MCF 10A (cell line): ENCODE measurements at regions not wholly inside any gene's neighbourhood (a gene's known extent, or its start where the extent isn't known, plus 50 kb on each side); places are given as distances from the start of the nearest gene placed in this dataset.
A peak's percentile ranks its signal among the peaks of the same experiment; 100 is the strongest.

Source experiments
- BruUV-seq: library from RNA; stranded (reverse); fragments of 400-500 nt; replicated peaks from 2 replicates; lab custom pipeline; 2021; lab: Mats Ljungman, UMichigan
- CTCF ChIA-PET: fragments of 300-600 bp; sonication (Branson Sonifier 250); formaldehyde crosslinking; extraction: SDS; loops from one replicate; lab custom pipeline; 2021; ENCODE audit warnings: antibody characterized with exemption, inconsistent platforms; lab: Yijun Ruan, JAX
- POLR2A ChIA-PET: fragments of 300-600, 350-650 bp; sonication (Branson Sonifier 250); formaldehyde crosslinking; extraction: SDS; loops from one replicate; lab custom pipeline; 2020; ENCODE audit warnings: antibody characterized with exemption, inconsistent platforms; lab: Yijun Ruan, JAX
- DNase-seq: peaks from one replicate; pipeline ENCODE4 v3.0.0-alpha.2; 2018; ENCODE audit not compliant: unreplicated experiment
- H3K27ac Mint-ChIP-seq: one replicate; pipeline ENCODE4 v1.8.0; 2022; ENCODE audit warnings: mild to moderate bottlenecking, low read depth, mixed read lengths; ENCODE audit not compliant: unreplicated experiment
- H3K27me3 Mint-ChIP-seq: one replicate; pipeline ENCODE4 v1.8.0; 2022; ENCODE audit warnings: mixed read lengths; ENCODE audit not compliant: insufficient read depth, unreplicated experiment
- H3K36me3 Mint-ChIP-seq: one replicate; pipeline ENCODE4 v1.8.0; 2022; ENCODE audit warnings: mild to moderate bottlenecking, moderate library complexity, mixed read lengths; ENCODE audit not compliant: insufficient read depth, unreplicated experiment
- H3K4me1 Mint-ChIP-seq: one replicate; pipeline ENCODE4 v1.8.0; 2022; ENCODE audit warnings: mixed read lengths; ENCODE audit not compliant: insufficient read depth, unreplicated experiment
- H3K4me3 Mint-ChIP-seq: one replicate; pipeline ENCODE4 v1.8.0; 2022; ENCODE audit warnings: mild to moderate bottlenecking, moderate library complexity, mixed read lengths; ENCODE audit not compliant: unreplicated experiment
- H3K9me3 Mint-ChIP-seq: one replicate; pipeline ENCODE4 v1.8.0; 2022; ENCODE audit warnings: mixed read lengths; ENCODE audit not compliant: unreplicated experiment
- CTCF ChIP-seq: fragments of 200-600 bp; IDR thresholded peaks from one replicate; pipeline ENCODE4 v1.8.0; 2022; ENCODE audit warnings: antibody characterized with exemption, mild to moderate bottlenecking; ENCODE audit not compliant: unreplicated experiment
- intact Hi-C: fragments of 100-400 bp; cut with micrococcal nuclease; formaldehyde crosslinking; loops from 2 replicates; pipeline ENCODE4 v1.14.1; 2022

GRCh38 chr6:6503191-6503590 is 85.3 kb upstream of the LY86 start:
- Mint-ChIP-seq H3K36me3 (no peaks in the 10 kb centered on the region), H3K4me1 (no peaks in the 10 kb centered on the region), H3K27ac (no peak overlapping the region), H3K9me3 (peaks cover 8% of the 10 kb centered on the region), H3K27me3 (no peaks in the 10 kb centered on the region), H3K4me3 (no peak overlapping the region)
- POLR2A ChIA-PET = interaction anchor here (0.6 kb wide), 1 partner anchor 64 kb away, joined by 5 read pairs; no protein-coding TSS in a partner anchor
- CTCF ChIA-PET = interaction anchor here (0.6 to 0.7 kb wide), 2 partner anchors 8 to 260 kb away, joined by 4 to 5 read pairs; no protein-coding TSS in a partner anchor
- intact Hi-C loops = no loop called here
- no TSS peak for BruUV-seq
- DNase-seq = no peak
- no peak for TF ChIP-seq CTCF

- peak; percentile 11 for TF ChIP-seq CTCF
- no TSS peak for BruUV-seq
- Mint-ChIP-seq H3K4me1 (no peaks in the 10 kb centered on the region), H3K27me3 (no peaks in the 10 kb centered on the region), H3K9me3 (peaks cover 16% of the 10 kb centered on the region), H3K4me3 (no peak overlapping the region), H3K36me3 (no peaks in the 10 kb centered on the region), H3K27ac (no peak overlapping the region)
- ChIA-PET CTCF (no interaction called here), POLR2A (interaction anchor here (0.6 kb wide), 1 partner anchor 48 kb away, joined by 5 read pairs; no protein-coding TSS in a partner anchor)
- DNase-seq = peak; percentile 8
- intact Hi-C loops = no loop called here
These were observed 83.4 kb upstream of the LY86 start for GRCh38 chr6:6505111-6505510.

DNA sequence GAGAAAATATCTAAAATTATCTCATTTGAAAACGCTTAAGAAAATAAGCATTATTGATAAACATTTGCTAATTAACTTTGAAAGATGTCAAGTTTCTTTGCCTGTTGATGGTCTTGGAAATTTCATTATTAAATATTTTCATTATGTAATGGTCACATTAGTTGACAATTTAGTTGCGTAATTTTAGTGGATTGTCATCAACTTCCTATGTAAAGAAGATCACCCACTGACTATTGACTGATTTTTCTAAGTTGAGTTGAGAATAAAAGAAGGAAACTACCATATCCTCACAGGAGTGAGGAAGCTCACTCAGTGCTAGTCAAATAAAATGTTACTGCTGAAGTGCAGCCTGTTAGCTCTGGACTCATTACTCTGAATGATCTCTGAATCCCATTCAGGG is 79.9 kb upstream of the LY86 start:
- no TSS peak for BruUV-seq
- H3K9me3 Mint-ChIP-seq = peaks cover 16% of the 10 kb centered on the region
- intact Hi-C loops = no loop called here
- DNase-seq = no peak
- TF ChIP-seq CTCF = no peak
- H3K4me3 Mint-ChIP-seq = no peak overlapping the region
- ChIA-PET POLR2A (no interaction called here), CTCF (interaction anchor here (0.9 kb wide), 1 partner anchor 123 kb away, joined by 3 read pairs; no protein-coding TSS in a partner anchor)
- H3K27ac Mint-ChIP-seq = no peak overlapping the region
- peaks cover 28% of the 10 kb centered on the region for H3K27me3 Mint-ChIP-seq
- H3K36me3 Mint-ChIP-seq = no peaks in the 10 kb centered on the region
- no peaks in the 10 kb centered on the region for H3K4me1 Mint-ChIP-seq

- Mint-ChIP-seq H3K9me3 (peaks cover 16% of the 10 kb centered on the region), H3K27me3 (peaks cover 30% of the 10 kb centered on the region), H3K27ac (no peak overlapping the region), H3K36me3 (no peaks in the 10 kb centered on the region), H3K4me3 (no peak overlapping the region), H3K4me1 (no peaks in the 10 kb centered on the region)
- ChIA-PET CTCF (interaction anchor here (0.5 to 0.9 kb wide), 2 partner anchors 124 to 866 kb away, joined by 3 to 4 read pairs; no protein-coding TSS in a partner anchor), POLR2A (no interaction called here)
- no peak for TF ChIP-seq CTCF
- intact Hi-C loops = no loop called here
- BruUV-seq = no TSS peak
- no peak for DNase-seq
These were observed 79.2 kb upstream of the LY86 start for GRCh38 chr6:6509284-6509683.
